NCI-H2196 (cell line): ENCODE measurements at regions not wholly inside any gene's neighbourhood (a gene's known extent, or its start where the extent isn't known, plus 50 kb on each side); places are given as distances from the start of the nearest gene placed in this dataset.
A peak's percentile ranks its signal among the peaks of the same experiment; 100 is the strongest.

Experiments used
- DNase-seq: peaks from one replicate; lab custom pipeline; 2025; ENCODE audit not compliant: unreplicated experiment; lab: John Stamatoyannopoulos, UW

DNA sequence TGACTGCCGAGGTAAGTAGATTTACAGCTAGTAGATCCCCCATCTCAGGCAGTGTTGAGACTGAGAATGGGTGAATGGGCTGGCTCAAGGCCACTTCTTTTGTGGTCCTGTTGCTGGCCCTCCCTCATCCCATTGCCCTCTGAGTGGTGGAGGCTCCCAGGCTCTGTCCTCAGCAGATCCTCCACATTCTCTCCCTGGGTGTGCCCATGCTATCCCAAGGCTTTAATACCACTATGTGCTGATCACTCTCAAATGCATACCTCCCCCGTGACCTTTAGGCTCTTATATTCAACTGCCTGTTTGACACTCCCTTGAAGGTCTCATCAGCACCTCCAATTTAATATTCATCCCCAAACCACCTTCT, 271.8 kb downstream of the GLI2 start:
- no peak for DNase-seq

DNA sequence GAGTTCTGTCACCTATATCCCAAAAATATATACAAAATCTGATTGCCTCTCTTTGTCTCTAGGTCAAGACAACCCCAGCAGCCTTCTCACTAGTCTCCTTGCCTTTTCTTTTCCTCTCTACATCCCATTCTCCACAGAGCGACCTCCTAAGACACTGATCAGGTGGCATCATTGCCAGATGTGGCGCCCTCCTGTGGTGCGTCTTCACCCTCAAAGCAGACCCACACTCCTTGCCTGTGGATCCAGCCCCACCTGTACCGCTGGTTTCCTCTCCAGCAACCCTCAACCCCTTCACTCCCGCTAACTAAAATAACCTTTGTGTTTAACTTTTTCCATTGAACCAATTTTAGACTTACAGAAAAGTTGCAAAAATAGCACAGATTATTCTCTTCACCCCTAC, 273.3 kb downstream of the GLI2 start:
- DNase-seq: no peak

DNA sequence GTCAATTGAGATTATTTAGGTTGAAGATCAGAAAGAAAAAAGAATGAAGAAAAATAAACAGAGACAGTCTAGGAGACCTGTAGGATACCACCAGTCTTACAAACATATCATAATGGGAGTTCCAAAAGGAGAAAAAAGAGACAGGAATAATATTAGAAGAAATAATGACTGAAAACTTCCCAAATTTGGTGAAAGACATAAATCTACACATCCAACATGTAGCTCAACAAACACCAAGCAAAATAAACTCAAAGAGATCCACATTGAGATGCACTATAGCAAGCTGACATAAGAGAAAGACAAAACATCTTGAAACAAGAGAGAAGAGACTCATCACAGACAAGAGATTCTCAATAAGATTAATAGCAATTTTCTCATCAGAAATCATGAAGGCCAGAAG, 274.0 kb downstream of the TFCP2L1 start:
- no peak for DNase-seq

DNA sequence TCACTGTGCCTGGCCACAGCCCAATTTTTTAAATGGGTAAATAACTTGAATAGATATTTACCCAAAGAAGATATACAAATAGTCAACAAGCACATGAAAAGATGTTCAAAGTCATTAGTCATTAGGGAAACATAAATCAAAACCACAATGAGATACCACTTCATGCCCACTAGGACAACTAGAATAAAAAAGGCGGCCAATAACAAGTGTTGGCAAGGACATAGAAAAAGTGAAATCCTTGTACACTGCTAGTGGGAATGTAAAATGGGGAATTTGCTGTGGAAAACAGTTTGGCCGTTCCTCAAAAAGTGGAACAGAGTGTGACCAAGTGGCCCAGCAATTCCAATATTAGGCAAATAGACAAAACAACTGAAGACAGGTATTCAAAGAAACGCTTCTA, 270.1 kb downstream of the TFCP2L1 start:
- no peak for DNase-seq

DNA sequence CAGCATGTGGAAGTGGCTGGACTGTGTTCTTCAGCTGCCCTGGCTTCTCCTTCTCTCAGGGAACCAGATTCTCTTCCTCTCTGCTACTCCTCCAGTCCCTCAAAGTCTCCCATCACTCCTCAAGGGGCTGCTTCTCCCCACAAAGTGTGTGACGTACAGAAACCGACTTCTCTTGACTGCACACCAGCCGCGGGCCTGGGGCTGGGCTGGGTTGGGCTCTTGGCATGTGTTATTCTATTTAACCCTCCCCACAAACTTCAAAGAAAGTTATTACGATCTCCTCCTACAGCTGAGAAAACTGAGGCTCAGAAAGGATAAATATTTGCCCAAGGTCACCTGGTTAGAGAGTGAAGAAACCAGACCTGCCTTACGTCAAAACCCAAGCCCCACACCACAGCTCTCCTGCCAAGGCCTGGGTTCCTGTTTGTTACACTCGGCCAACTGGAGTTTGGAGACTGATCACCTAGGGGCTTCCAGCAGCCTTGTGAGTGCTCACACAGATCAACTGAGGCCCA, 269.0 kb downstream of the TFCP2L1 start:
- no peak for DNase-seq

DNA sequence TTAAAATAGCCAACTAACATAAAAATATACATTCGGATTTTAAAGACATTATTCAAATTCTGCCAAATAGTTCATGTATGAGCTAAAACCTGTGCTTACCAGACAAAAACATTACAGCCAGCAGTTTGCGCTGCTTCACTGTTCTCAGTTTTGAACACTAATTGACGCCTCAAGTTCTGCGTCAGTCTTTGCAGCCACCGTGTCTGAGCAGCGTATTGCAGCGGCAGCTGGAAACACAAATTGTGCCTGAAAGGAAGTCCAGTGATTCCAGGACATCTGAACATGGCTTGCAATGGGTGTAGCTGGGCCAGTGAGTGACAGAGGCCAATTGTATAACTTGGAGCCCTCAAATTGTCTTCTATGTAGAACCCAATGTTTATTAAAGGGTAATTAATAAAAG, 267.6 kb downstream of the TFCP2L1 start:
- no peak for DNase-seq

DNA sequence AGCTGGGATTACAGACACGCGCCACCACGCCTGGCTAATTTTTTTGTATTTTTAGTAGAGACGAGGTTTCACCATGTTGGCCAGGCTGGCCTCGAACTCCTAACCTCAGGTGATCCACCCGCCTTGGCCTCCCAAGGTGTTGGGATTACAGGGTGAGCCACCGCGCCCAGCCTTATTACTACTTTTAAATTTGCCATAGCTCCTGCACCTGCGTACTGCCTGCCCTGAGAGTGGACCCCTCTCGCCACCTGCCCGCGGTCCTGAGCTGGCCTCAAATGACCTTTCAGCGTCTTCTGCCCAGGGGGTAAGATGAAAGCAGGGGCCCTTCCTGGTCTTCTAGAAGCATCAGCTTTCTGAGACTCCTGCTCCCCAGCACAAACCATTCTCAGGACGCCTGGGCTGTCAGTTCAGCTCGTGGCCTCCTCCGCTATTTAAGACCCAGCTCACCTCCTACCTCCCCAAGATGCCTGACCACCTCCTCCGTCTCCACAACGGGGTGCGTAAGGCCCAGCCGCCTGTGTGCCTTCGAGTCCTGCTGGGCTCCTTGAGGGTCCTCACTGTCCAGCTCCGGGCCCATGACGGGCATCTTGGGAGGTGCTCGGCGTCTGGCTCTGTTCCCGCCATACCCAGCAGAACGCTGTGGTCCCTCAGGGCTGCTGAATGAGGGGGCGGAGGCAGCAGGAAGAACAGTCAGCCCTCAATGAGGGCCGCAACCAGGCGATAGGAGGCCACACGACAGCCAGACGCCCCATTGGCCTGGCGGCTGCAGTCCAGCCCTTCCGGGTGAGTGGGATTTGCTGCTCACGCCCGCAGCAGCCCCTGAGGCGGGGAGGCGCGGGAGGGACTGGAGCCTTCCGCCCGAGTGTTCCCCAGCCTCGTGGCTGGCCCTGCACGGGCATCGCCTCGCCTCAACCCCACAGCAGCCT, 266.6 kb downstream of the TFCP2L1 start:
- DNase-seq: no peak

DNA sequence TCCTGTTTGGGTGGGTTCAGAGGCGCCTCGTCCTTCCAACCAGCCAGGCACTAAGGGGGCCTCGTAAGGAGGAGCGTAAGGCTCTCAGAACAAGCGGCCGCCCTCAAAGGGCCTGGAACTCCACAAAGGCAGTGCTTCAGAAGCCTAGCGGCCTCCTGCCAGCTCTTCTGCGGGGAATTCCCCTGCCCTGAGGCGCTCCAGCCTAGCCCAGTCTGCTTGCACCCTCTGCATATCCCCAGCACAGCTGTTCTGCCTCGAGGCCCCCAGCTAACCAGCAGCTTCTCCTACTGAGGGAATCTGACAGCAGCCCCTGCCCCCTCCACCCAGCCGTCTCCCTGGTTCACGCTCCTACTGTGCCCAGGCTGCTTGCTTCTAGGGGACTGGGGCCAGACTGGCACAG, 265.9 kb downstream of the TFCP2L1 start:
- no peak for DNase-seq

DNA sequence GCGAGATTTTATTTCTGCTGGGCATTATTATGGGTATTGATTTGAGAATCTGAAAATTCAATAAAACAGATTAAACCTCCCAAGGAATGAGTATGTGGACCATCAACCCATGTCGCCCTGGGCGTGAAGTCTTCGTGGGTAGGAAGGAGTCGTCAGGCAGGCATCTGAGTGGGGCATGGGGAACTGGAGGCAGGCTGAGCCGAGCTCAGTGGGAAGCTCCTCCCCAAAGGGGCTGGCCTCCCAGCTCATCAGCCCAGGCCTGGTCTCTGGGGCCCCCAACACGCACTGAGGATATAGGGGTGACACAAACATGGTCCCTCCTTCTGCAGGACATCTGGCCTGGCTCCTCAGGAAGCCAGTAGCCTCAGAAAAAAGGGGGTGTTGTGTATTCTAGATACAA, 265.2 kb downstream of the TFCP2L1 start:
- no peak for DNase-seq

DNA sequence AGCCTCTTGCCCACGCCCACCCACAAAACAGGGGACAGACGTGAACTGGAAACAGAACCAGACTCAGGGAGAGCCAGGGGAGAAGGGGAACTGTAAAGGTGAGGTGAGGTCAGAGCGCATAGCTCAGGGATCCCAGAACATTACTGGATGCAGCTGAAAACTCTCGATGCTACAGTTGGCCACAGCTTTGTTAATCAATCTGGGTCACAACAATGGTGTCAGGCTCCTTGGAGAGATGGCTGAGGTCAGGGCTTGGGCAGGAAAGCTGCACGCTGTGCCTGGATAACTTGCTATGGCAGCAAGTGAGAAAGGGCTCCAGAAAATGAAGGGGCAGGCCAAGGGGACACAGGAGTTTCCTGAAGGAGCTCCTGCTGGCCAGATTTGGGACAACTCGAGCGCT, 263.3 kb downstream of the TFCP2L1 start:
- DNase-seq: no peak

DNA sequence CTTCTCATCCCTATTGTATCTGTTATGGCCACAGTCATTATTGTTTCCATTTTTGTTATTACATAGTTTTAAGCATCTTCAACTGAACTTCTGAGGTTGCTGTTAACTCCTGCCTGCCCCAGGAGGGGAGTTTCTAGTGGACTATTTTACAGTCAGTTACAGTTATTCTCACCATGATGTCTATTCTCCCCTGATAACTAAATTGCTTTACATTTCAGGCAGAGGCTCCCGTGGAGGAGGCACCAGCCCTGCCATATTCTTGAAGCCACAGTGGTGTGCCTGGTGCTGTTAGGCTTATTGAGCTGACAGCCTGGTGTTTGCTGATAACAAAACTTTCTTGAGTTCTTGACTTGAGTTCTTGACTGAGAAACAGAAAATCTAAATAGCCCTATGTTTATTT, 256.4 kb downstream of the TFCP2L1 start:
- no peak for DNase-seq

DNA sequence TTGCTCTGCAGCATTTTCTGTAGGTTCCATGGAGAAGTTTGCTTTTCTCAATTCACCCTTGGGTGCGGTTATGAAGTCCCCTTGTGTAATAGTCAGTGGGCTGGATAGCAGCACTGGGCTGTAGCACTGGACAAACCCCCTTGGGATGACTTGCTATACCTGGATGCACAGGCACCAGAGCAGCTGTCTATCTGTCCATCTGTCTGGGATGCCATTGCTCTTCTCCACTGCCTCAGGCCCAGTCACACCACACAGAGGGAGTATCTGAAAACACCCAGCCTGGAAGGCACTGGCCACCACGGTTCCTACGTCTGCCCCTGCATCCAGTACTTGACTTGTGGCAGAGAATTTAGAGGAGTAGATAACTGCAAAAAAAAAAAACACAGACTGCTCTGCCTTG, 254.5 kb downstream of the TFCP2L1 start:
- no peak for DNase-seq

DNA sequence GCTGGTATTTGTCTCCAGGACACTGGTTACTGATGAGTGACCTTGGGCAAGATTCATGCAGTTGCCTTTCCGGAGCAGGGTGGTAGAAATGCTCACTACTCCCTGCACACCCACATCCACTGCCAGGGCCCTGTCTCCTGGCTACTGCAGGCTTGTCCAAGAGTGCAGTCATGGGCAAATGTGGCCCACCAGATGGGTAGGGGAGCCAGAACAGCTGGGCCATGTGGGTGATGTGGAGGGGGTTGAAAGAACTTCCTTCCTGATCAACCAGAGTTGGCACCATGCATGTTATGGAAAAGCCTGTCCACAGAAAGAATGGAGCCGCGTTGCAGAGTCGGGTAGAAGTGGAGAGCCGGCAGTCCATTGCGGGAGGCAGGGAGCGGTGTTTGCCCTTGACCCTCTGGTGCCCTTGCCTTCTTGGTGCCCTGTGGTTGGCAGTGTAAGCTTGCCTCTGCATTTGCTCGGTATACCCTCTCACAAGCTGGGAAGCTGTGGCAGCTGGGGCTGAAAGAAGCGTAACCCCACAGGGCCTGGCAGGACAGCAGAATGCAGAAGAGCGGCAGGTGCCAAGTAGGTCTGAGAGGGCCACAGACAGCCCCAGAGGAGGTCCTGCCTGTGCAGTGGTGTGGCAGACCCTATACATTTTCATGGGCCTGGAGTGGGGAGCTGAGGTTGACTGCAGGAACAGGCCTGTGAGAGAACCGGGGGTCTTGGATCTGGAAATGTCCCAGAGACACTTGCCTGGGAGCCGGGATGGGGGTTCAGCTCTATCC, 253.2 kb downstream of the TFCP2L1 start:
- DNase-seq: no peak

DNA sequence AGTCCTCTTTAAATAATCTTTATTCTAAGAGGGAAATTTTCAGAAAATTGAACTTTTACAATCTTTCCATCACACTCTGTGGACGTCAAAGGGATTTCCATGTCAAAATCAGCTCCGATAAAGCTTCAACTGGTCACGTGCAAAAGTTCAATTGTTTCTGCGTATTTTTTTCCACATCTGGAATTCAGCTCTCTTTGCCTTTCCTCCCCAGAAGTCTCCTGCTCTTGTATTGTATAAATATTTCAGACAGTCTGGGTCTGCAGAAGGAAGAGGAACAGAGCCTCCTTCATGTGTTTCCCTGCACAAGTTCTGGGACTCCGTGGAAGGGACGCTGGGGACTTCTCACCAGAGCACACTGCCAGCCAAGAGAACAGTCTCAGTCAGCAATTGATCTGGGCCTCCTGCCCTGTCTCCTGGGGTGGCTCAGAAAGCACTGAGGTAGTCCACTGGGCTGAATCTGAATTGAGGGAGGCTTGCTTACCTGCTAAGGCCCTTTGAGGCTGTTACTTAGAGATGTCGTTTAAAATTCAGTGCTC, 251.5 kb downstream of the TFCP2L1 start:
- DNase-seq: no peak

DNA sequence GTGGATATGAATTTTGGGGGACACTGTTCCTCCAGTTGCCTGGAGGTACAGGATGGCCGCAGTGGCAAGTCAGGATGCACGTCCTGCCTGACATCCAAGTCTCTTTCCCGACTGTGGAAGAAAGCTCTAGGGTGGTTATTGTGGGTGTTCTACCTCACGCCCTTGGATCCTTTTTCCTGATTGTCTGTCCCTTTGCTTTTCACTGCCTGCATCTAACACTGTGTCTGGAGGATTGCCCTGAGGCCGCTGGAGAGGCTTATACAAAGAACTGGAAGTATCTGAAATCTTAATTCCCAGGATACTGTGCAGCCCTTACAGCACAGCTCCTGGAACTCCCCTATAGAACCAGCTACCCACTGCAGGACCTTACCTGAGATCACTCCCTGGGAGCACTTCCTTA, 250.5 kb downstream of the TFCP2L1 start:
- DNase-seq: no peak

DNA sequence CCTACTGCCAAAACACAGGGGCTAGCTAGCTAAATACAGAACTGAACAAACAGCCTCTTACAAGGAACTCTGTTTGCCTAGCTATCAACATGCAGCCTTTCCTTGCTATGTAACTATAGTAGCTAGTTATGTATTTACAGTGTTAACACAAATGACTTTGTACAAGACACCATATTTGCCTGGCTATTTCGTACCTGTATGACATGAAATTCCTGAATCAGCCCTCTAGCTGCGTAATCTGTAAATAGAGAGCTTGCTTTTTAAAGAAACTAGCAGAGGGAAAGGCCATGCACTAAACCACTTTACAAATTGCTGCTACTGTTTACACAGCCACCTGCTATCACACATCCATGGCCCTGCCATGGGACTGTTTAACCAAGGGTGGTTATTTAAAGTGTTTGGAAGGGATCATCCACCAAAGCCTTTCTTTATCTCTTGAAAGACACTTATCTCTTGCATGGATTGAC, 248.7 kb downstream of the TFCP2L1 start:
- DNase-seq: peak; percentile 86

DNA sequence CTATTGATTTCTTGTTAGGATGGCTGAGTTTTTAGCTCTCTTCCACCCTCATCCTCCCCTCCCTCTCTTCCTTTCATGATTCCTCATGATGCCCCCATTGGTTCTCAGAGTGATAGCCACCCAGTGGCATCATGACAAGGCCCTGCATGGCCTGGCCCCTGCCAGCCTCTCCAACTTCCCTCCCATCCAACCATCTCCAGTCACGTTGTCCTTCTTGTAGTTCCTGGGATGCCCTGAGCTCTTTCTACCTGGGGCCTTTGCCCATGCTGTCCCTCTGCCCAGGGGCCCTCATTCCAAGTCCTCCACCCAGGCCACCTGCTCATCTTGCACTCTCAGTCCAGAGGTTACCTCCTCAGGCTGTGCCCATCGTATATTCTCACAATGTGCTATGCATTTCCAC, 247.5 kb downstream of the TFCP2L1 start:
- no peak for DNase-seq

DNA sequence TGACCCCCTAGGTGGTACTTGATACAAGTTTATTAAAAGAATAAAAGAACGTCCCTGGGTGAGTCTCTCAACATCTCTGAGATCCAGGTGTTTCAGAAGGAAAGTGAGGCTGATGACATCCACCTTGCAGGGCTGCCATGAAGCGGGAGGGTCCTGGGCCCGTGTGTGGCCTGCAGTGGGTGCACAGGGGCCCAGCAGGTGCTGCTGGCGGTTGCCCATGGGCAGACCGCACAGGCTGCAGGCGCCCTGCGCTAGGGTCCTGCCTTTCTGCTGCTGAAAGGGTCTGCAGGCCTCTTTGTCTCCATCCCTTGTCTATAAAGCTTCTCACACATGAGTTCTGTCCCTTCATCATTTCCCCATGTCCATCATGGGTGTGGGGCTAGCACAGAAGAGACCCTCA, 247.0 kb downstream of the TFCP2L1 start:
- no peak for DNase-seq

DNA sequence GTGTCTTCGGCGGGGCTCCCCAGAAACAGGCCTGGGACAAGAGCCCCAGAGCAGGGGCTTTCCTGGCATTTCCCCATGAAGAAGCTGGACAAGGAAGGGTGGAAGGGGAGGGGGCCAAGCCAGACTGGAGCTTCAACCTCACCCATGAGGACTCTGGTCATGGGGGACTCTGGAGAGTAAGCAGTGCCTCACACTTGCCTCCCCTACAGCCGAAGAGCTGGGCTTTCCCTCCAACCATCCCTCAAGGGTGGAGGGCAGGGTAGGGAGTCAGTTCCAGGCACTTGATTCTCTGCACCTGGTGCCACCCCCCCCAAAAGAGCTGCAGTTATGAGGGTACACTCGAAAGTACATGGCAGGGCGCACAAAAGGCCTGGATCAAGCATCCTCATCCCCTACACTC, 246.6 kb downstream of the TFCP2L1 start:
- no peak for DNase-seq

DNA sequence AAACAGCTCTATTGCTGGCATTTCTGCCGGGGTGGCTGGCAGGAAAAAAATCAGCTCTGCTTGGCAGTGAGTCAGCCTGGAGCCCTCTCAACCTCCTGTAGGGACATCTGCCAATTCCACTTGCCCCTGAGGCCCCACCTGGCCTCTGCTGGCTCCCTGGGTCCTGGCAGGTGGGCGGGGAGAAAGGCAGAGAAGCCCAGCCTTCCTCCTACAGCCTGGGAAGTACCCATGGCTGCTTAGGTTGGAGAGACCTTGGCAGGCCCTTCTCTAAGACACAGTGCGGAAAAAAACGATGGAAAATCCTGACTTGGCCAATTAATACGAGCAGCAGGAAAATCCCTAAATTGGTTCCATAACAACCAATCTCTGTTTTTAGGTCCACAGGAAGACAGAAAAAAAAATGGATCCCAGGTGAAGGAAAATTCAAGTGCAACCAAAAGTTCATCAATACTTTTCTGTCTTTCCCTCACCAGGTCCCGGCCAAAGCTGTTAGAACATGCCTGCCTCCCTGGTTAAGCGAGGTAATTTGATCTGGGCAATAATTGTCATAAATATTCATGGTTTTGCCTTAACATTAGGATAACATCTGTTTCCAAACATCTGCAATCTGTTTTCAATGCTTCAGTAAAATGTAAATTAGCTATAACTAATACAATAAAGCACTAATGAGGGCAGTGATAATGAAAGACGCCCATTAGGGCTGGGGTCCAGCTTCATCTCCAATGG, 245.9 kb downstream of the TFCP2L1 start:
- peak; percentile 88 for DNase-seq

DNA sequence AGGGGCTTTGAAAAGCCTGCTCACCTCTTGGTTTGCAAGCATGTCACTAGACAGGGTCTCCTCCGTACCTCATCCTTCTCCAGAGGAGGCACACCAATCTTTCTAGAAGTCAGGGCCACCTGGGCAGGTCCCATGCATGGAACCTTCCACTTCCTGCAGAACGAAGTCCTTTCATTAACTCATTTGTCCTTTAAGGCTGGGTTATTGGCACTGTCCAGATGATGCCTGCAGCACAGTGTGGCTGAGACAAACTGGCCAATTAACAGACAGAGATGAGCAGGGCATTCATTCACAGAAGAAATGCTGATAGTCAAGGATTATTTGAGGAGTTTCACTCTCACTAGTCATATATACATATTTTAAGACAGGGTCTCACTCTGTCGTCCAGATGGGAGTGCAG, 245.3 kb downstream of the TFCP2L1 start:
- DNase-seq: no peak
